ENCODE measurements at regions not wholly inside any gene's neighbourhood (a gene's known extent, or its start where the extent isn't known, plus 50 kb on each side); places are given as distances from the start of the nearest gene placed in this dataset.
"Not testable (repeated sequence)": the region's sequence is repeated elsewhere in the genome, so short reads cannot be mapped to it uniquely, and the experiment has no call there.

GRCh38 chr21:20186186-20186585 is 812.0 kb upstream of the NCAM2 start:
- no peak overlapping the region for H3K4me3 ChIP-seq (ENCODE audit: low read depth, low read length)
- no peak for DNase-seq (ENCODE audit: low read depth)
- no peak for TF ChIP-seq CTCF (conservative IDR thresholded peaks at IDR 0.05; ENCODE audit: low read depth, low read length)

- DNase-seq (ENCODE audit: low read depth) = no peak
- H3K4me3 ChIP-seq (ENCODE audit: low read depth, low read length) = no peak overlapping the region
- no peak for TF ChIP-seq CTCF (conservative IDR thresholded peaks at IDR 0.05; ENCODE audit: low read depth, low read length)
These were observed 811.2 kb upstream of the NCAM2 start for GRCh38 chr21:20187028-20187427.

DNA sequence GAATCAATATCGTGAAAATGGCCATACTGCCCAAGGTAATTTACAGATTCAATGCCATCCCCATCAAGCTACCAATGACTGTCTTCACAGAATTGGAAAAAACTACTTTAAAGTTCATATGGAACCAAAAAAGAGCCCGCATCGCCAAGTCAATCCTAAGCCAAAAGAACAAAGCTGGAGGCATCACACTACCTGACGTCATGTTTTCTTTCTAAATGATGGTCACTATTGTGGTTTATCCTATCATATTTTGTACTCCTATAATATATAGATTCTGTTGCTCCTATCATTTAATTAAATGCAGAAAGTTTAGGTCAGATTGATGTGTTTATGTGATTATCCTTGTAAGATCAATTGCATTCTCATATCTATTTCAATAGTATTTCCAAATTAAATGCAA is 796.9 kb upstream of the NCAM2 start:
- not testable (repeated sequence) for H3K4me3 ChIP-seq (ENCODE audit: low read depth, low read length); DNase-seq (ENCODE audit: low read depth)

DNA sequence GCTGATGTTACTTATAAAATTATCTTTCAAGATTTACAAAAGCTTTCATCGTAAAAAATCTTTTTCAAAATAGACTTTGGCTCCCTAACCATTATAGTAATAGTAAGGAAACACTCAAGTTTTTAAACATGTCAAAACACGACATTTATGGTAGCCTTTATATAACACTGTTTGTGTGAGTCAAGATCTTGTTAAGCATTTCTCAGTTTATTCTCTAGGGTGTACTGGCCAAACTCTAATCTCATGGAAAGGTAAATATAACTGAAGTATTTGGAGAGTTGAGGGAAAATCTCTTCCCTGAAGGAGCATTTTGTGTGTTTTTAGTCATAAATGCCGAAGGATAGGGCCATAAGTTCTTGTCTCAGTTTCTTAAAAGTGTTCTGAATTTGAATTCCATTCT is 790.9 kb upstream of the NCAM2 start:
- H3K4me3 ChIP-seq (ENCODE audit: low read depth, low read length) = no peak overlapping the region
- no peak for TF ChIP-seq CTCF (conservative IDR thresholded peaks at IDR 0.05; ENCODE audit: low read depth, low read length)
- DNase-seq (ENCODE audit: low read depth) = no peak

GRCh38 chr21:20215959-20216358 is 782.2 kb upstream of the NCAM2 start:
- TF ChIP-seq CTCF (conservative IDR thresholded peaks at IDR 0.05; ENCODE audit: low read depth, low read length) = no peak
- DNase-seq (ENCODE audit: low read depth) = no peak
- no peak overlapping the region for H3K4me3 ChIP-seq (ENCODE audit: low read depth, low read length)

DNA sequence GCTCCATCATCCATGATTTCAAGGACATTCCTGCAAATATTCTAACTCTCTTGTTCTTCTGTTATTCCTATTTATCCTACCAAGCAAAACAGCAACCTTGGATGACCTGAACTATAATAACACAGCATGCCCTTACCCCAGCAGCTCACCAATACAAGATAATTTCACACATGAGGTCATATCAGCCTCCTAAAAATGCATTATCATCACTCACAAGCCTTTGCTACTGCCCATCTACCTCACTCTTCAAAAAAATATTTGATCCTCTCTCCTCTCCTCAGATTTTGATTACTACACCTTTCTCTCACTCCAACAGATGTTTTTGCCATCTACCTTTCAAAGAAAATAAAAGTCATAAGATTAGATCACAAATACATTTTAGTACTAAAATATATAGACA is 777.6 kb upstream of the NCAM2 start:
- no peak overlapping the region for H3K4me3 ChIP-seq (ENCODE audit: low read depth, low read length)
- no peak for DNase-seq (ENCODE audit: low read depth)
- TF ChIP-seq CTCF (conservative IDR thresholded peaks at IDR 0.05; ENCODE audit: low read depth, low read length) = no peak

DNA sequence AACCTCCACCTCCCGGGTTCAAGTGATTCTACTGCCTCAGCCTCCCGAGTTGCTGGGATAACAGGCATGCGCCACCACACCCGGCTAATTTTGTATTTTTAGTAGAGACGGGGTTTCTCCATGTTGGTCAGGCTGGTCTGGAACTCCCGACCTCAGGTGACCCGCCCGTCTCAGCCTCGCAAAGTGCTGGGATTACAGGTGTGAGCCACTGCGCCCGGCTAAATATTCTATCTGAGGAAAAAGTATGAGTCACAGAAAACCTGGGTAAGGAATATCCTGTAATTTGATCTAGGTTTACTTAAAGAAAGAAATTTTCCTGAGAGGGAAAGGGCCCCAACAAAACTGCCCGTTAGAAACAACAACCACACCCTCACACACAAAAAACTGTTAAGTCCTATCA is 776.2 kb upstream of the NCAM2 start:
- H3K4me3 ChIP-seq (ENCODE audit: low read depth, low read length); DNase-seq (ENCODE audit: low read depth): not testable (repeated sequence)

DNA sequence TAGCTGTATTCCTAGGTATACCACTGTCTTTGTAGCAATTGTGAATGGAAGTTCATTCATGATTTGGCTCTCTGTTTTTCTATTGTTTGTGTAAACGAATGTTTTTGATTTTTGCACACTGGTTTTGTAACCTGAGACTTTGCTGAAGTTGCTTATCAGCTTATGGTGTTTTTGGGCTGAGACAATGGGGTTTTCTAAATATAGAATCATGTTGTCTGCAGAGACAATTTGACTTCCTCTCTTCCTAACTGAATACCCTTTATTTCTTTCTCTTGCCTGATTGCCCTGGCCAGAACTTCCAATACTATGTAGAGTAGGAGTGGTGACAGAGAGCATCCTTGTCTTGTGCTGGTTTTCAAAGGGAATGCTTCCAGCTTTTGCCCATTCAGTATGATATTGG is 761.6 kb upstream of the NCAM2 start:
- not testable (repeated sequence) for H3K4me3 ChIP-seq (ENCODE audit: low read depth, low read length); DNase-seq (ENCODE audit: low read depth)

- no peak overlapping the region for H3K4me3 ChIP-seq (ENCODE audit: low read depth, low read length)
- no peak for TF ChIP-seq CTCF (conservative IDR thresholded peaks at IDR 0.05; ENCODE audit: low read depth, low read length)
- DNase-seq (ENCODE audit: low read depth) = no peak
These were observed 748.8 kb upstream of the NCAM2 start for GRCh38 chr21:20249401-20249800.

Measured in epithelial cell of proximal tubule (primary cell).